ENCODE measurements at regions not wholly inside any gene's neighbourhood (a gene's known extent, or its start where the extent isn't known, plus 50 kb on each side); places are given as distances from the start of the nearest gene placed in this dataset.

- no peak for DNase-seq
These were observed 1664.0 kb downstream of the EFNB2 start for GRCh38 chr13:104871456-104871855.

GRCh38 chr13:104869501-104869900 is 1666.0 kb downstream of the EFNB2 start:
- DNase-seq = no peak

- DNase-seq = no peak
These were observed 1666.7 kb downstream of the EFNB2 start for GRCh38 chr13:104868806-104869205.

GRCh38 chr13:104855581-104855980 is 1679.9 kb downstream of the EFNB2 start:
- DNase-seq = no peak

GRCh38 chr13:104854698-104855097 is 1680.8 kb downstream of the EFNB2 start:
- DNase-seq = no peak

GRCh38 chr13:104854007-104854406 is 1681.5 kb downstream of the EFNB2 start:
- no peak for DNase-seq

- DNase-seq = no peak
These were observed 1687.5 kb downstream of the EFNB2 start for GRCh38 chr13:104847922-104848321.

GRCh38 chr13:104843401-104843800 is 1692.1 kb downstream of the EFNB2 start:
- no peak for DNase-seq

- no peak for DNase-seq
These were observed 1694.4 kb downstream of the EFNB2 start for GRCh38 chr13:104841110-104841509.

GRCh38 chr13:104837756-104838155 is 1697.7 kb downstream of the EFNB2 start:
- DNase-seq = no peak

GRCh38 chr13:104833221-104833620 is 1702.2 kb downstream of the EFNB2 start:
- no peak for DNase-seq

GRCh38 chr13:104832231-104832630 is 1703.2 kb downstream of the EFNB2 start:
- DNase-seq = no peak

- DNase-seq = peak; percentile 11 to 16
These were observed 1703.6 kb downstream of the EFNB2 start for GRCh38 chr13:104831831-104832230.

- DNase-seq = no peak
These were observed 1711.8 kb downstream of the EFNB2 start for GRCh38 chr13:104823709-104824108.

- no peak for DNase-seq
These were observed 1712.4 kb downstream of the EFNB2 start for GRCh38 chr13:104823071-104823470.

- DNase-seq = no peak
These were observed 1718.2 kb downstream of the EFNB2 start for GRCh38 chr13:104817271-104817670.

- no peak for DNase-seq
These were observed 1718.7 kb downstream of the EFNB2 start for GRCh38 chr13:104816726-104817125.

- no peak for DNase-seq
These were observed 1725.2 kb downstream of the EFNB2 start for GRCh38 chr13:104810242-104810641.

- peak in 1 of 2 experiments; percentile 21 for DNase-seq
These were observed 1726.0 kb downstream of the EFNB2 start for GRCh38 chr13:104809483-104809882.

- DNase-seq = no peak
These were observed 1730.1 kb downstream of the EFNB2 start for GRCh38 chr13:104805346-104805745.

- no peak for DNase-seq
These were observed 1732.9 kb upstream of the SLC10A2 start for GRCh38 chr13:104799152-104799551.

- no peak for DNase-seq
These were observed 1732.3 kb upstream of the SLC10A2 start for GRCh38 chr13:104798486-104798885.

GRCh38 chr13:104796581-104796980 is 1730.4 kb upstream of the SLC10A2 start:
- no peak for DNase-seq

- no peak for DNase-seq
These were observed 1719.7 kb upstream of the SLC10A2 start for GRCh38 chr13:104785952-104786351.

- no peak for DNase-seq
These were observed 1718.7 kb upstream of the SLC10A2 start for GRCh38 chr13:104784891-104785290.

- DNase-seq = no peak
These were observed 1716.5 kb upstream of the SLC10A2 start for GRCh38 chr13:104782741-104783140.
